Esophagus muscularis mucosa (tissue), 4 donors: ENCODE measurements at regions not wholly inside any gene's neighbourhood (a gene's known extent, or its start where the extent isn't known, plus 50 kb on each side); places are given as distances from the start of the nearest gene placed in this dataset.

ENCODE experiments used
- DNase-seq: peaks from one replicate; pipeline ENCODE4 v3.0.0-alpha.2; 2017; ENCODE audit errors: extremely low spot score
- H3K27ac ChIP-seq, 4 donors: fragments of 200-600 bp; sonication (generic); replicated peaks in 1 of 4; 1 replicate in 3 of 4; 2 replicates in 1 of 4; pipeline ENCODE4 v1.5.1; 2016 to 2019; ENCODE audit warnings: mild to moderate bottlenecking in 1 of 4
- H3K27me3 ChIP-seq, 4 donors: fragments of 200-600 bp; sonication (generic); one replicate each; pipeline versions ENCODE4 v1.5.1 to v1.6.0; 2016 to 2019
- H3K36me3 ChIP-seq, 4 donors: fragments of 200-600 bp; sonication (generic); one replicate each; pipeline ENCODE4 v1.5.1; 2016 to 2019
- H3K4me1 ChIP-seq, 4 donors: fragments of 200-600 bp; sonication (generic); one replicate each; pipeline ENCODE4 v1.5.1; 2016 to 2019
- H3K4me3 ChIP-seq, 4 donors: fragments of 200-600 bp; sonication (generic); 1 replicate in 2 of 4; 2 replicates in 2 of 4; pipeline ENCODE4 v1.5.1; 2016 to 2019; ENCODE audit warnings: mild to moderate bottlenecking in 4 of 4, moderate library complexity in 1 of 4
- H3K9me3 ChIP-seq, 4 donors: fragments of 200-600 bp; sonication (generic); 1 replicate in 3 of 4; 2 replicates in 1 of 4; pipeline ENCODE4 v1.5.1; 2016 to 2019
- EP300 ChIP-seq: sonication (generic); formaldehyde crosslinking; IDR thresholded peaks from one replicate; pipeline ENCODE4 v1.6.1; 2017; ENCODE audit warnings: antibody characterized with exemption
- POLR2A ChIP-seq: fragments of 450-650 bp; IDR thresholded peaks from one replicate; pipeline ENCODE4 v1.6.1; 2017; ENCODE audit warnings: antibody characterized with exemption, moderate library complexity, mild to moderate bottlenecking, low read depth
- POLR2AphosphoS5 ChIP-seq, 2 donors: sonication (generic); formaldehyde crosslinking; IDR thresholded peaks; one replicate each; pipeline ENCODE4 v1.6.1; 2017; ENCODE audit warnings: antibody characterized with exemption in 2 of 2
- WGBS: methylation state at CpG from one replicate; pipeline ENCODE4 v1.1.5; 2018; 5-methylcytosine and 5-hydroxymethylcytosine counted together
- intact Hi-C: fragments of 100-400 bp; cut with DNase I; formaldehyde crosslinking; loops from one replicate; pipeline ENCODE4 v1.15.1; 2023
- TF ChIP-seq, protein P1 (sequence below), 3 experiments: fragments of 200-600 bp in 2 of 3; fragments of 450-650 bp in 1 of 3; sonication (generic) in 2 of 3; IDR thresholded peaks; one replicate each; pipeline ENCODE4 v1.5.1; 2017 to 2019; ENCODE audit warnings: antibody characterized with exemption in 3 of 3, mild to moderate bottlenecking in 2 of 3, moderate library complexity in 1 of 3

DNA sequence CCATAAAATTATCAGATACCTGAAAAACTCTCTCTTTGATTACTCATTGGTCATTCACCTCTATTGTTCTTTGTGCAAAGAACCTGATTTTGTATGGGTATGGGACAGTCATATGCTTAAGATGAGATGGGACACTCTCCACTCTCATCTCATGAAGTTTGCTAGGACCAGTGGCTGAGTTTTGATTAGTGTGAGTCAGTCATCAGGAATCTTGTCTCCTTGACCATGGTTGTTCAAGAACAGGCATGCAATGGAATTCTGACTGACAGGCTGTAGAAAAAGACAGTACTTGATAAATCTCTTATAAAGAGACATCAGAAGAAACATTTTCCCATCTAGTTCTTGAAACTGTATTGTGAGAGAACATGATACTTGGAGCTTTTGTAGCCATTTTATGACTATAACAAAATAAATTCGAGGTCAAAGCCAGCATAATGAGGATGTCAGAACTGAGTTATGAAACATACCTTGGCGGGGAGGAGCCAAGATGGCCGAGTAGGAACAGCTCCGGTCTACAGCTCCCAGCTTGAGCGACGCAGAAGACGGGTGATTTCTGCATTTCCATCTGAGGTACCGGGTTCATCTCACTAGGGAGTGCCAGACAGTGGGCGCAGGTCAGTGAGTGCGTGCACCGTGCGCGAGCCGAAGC, 367.0 kb downstream of the NR4A2 start:
- 91% methylated on average over 14 of the region's 14 CpGs for WGBS
- intact Hi-C loops: no loop called here
- DNase-seq: no peak
- TF ChIP-seq, protein P1, sequence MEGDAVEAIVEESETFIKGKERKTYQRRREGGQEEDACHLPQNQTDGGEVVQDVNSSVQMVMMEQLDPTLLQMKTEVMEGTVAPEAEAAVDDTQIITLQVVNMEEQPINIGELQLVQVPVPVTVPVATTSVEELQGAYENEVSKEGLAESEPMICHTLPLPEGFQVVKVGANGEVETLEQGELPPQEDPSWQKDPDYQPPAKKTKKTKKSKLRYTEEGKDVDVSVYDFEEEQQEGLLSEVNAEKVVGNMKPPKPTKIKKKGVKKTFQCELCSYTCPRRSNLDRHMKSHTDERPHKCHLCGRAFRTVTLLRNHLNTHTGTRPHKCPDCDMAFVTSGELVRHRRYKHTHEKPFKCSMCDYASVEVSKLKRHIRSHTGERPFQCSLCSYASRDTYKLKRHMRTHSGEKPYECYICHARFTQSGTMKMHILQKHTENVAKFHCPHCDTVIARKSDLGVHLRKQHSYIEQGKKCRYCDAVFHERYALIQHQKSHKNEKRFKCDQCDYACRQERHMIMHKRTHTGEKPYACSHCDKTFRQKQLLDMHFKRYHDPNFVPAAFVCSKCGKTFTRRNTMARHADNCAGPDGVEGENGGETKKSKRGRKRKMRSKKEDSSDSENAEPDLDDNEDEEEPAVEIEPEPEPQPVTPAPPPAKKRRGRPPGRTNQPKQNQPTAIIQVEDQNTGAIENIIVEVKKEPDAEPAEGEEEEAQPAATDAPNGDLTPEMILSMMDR (IDR thresholded peaks at IDR 0.05): no peak
- no peak for TF ChIP-seq EP300
- TF ChIP-seq POLR2AphosphoS5 (IDR thresholded peaks at IDR 0.05): no peak
- TF ChIP-seq POLR2A: no peak
- no peaks in the 10 kb centered on the region for H3K27me3 ChIP-seq
- H3K4me3 ChIP-seq: no peak overlapping the region
- no peaks in the 10 kb centered on the region for H3K4me1 ChIP-seq
- no peaks in the 10 kb centered on the region for H3K9me3 ChIP-seq
- H3K27ac ChIP-seq: no peak overlapping the region
- no peaks in the 10 kb centered on the region for H3K36me3 ChIP-seq

DNA sequence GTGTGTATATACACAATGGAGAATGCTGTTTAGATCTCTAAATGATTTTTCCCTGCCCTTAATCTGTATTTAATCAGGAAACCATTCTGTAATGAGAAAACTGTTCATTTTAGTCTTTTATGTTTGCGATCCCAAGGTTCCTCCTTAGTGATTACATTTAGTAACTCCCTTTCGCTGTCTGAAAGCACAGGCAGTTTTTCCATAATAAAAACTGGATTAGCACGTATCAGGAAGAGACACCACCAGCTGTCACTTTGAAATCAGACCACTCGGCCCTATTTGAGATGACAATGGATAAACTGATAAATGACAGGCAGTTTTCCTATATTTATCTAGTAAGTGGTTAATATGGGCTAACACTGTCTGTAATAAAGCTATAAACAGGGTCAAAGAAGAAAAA, 370.9 kb downstream of the NR4A2 start:
- no peaks in the 10 kb centered on the region for H3K36me3 ChIP-seq
- WGBS: 73% methylated on average over 4 of the region's 4 CpGs
- intact Hi-C loops: no loop called here
- TF ChIP-seq POLR2A (no peak), EP300 (no peak), POLR2AphosphoS5 (IDR thresholded peaks at IDR 0.05) (no peak)
- H3K27ac ChIP-seq: no peak overlapping the region
- DNase-seq: no peak
- no peaks in the 10 kb centered on the region for H3K27me3 ChIP-seq
- no peak overlapping the region for H3K4me3 ChIP-seq
- H3K4me1 ChIP-seq: no peaks in the 10 kb centered on the region
- H3K9me3 ChIP-seq: no peaks in the 10 kb centered on the region

DNA sequence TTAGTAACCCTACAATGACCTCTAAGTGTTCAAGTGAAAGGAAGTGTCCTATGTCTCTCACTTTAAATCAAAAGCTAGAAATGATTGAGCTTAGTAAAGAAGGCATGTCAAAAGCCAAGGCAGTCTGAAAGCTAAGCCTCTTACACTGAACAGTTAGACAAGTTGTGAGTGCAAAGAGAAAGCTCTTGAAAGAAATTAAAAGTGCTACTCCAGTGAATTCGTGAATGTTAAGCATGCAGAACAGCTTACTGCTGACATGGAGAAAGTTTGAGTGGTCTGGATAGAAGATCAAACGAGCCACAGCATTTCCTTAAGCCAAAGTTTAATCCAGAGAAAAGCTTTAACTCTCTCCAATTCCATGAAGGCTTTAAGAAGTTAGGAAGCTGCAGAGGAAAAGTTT, 373.7 kb downstream of the NR4A2 start:
- no peak for DNase-seq
- Histone ChIP-seq H3K36me3 (no peaks in the 10 kb centered on the region), H3K9me3 (no peaks in the 10 kb centered on the region), H3K27me3 (no peaks in the 10 kb centered on the region), H3K4me3 (no peak overlapping the region), H3K4me1 (no peaks in the 10 kb centered on the region), H3K27ac (no peak overlapping the region)
- TF ChIP-seq POLR2A (no peak), POLR2AphosphoS5 (IDR thresholded peaks at IDR 0.05) (no peak)
- TF ChIP-seq, protein P1 (IDR thresholded peaks at IDR 0.05): no peak
- WGBS: 44% methylated on average over 2 of the region's 2 CpGs
- intact Hi-C loops: no loop called here

DNA sequence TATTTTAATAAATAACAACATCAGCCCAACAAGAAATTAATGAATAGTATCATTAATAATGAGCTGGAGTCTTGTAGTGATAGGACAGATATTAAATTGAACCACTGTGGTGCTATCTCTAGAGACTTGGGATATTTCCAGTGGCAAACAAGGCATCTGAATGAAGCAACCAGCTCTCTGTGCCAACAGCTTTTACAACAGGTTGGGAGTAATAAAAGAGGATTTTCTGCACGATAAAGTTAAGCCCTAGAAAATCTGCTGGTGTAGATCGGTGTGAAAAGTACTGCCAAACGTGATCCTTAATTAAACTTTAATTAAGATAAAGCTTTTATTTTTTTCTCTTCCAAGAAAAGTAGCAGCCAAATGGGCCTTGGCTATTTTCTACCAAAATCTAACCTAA, 385.5 kb downstream of the NR4A2 start:
- no peaks in the 10 kb centered on the region for H3K36me3 ChIP-seq
- no peaks in the 10 kb centered on the region for H3K27me3 ChIP-seq
- no peak for TF ChIP-seq EP300
- TF ChIP-seq, protein P1 (IDR thresholded peaks at IDR 0.05): no peak
- no peak for TF ChIP-seq POLR2A
- TF ChIP-seq POLR2AphosphoS5 (IDR thresholded peaks at IDR 0.05): no peak
- intact Hi-C loops: no loop called here
- no peaks in the 10 kb centered on the region for H3K9me3 ChIP-seq
- 79% methylated on average over 3 of the region's 3 CpGs for WGBS
- H3K27ac ChIP-seq: no peak overlapping the region
- no peak overlapping the region for H3K4me3 ChIP-seq
- no peaks in the 10 kb centered on the region for H3K4me1 ChIP-seq
- no peak for DNase-seq

DNA sequence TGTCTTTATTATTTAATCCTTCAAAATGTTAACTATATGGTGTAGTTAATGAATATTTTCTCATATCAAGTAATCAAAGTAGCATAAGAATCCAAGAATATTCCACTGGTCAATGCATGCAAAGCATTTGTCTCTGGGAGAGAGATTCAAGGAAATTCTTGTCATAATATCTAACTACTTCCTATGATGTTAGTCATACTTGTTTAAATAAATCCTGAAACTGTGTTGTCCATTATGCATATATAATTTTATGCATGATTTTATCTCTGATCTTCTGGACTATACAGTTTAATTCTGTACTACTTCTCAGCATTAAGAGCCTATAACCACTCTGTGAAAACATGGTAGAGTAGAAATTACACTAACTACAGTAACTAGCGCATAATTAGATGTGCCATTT, 388.3 kb downstream of the NR4A2 start:
- no peak overlapping the region for H3K4me3 ChIP-seq
- H3K9me3 ChIP-seq: no peaks in the 10 kb centered on the region
- intact Hi-C loops: no loop called here
- no peaks in the 10 kb centered on the region for H3K27me3 ChIP-seq
- H3K27ac ChIP-seq: no peak overlapping the region
- DNase-seq: no peak
- WGBS: 0% methylated on average over 1 of the region's 1 CpG
- H3K4me1 ChIP-seq: no peaks in the 10 kb centered on the region
- TF ChIP-seq EP300 (no peak), POLR2AphosphoS5 (IDR thresholded peaks at IDR 0.05) (no peak), POLR2A (no peak)
- TF ChIP-seq, protein P1 (IDR thresholded peaks at IDR 0.05): no peak
- no peaks in the 10 kb centered on the region for H3K36me3 ChIP-seq
